HG02938 (cell line): ENCODE measurements at regions not wholly inside any gene's neighbourhood (a gene's known extent, or its start where the extent isn't known, plus 50 kb on each side); places are given as distances from the start of the nearest gene placed in this dataset.

ENCODE experiments used
- ATAC-seq: cut with Tn5 transposase; IDR thresholded peaks from one replicate; pipeline ENCODE4 v1.9.1; 2021; ENCODE audit warnings: mild to moderate bottlenecking, moderate library complexity; ENCODE audit not compliant: unreplicated experiment

- ATAC-seq: no peak
These were observed 74.5 kb upstream of the FRY start for GRCh38 chr13:31956980-31957644.

DNA sequence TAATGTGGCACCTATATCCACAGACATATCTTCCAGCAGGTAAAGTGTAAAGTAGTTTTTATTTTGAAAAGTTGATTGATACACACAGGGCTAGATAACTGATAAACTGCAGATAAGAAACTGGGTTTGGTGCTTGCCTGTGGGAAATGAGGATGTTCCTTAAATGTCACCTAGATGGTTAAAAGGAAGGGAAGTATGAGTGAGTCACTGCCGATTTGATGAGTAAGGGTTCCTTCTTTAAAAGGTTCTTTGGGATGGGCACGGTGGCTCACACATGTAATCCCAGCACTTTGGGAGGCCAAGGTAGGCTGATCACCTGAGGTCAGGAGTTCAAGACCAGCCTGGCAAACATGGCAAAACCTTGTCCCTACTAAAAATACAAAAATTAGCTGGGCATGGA lies 73.8 kb upstream of the FRY start:
- ATAC-seq: no peak

- ATAC-seq: no peak
These were observed 68.7 kb upstream of the FRY start for GRCh38 chr13:31962731-31963370.

DNA sequence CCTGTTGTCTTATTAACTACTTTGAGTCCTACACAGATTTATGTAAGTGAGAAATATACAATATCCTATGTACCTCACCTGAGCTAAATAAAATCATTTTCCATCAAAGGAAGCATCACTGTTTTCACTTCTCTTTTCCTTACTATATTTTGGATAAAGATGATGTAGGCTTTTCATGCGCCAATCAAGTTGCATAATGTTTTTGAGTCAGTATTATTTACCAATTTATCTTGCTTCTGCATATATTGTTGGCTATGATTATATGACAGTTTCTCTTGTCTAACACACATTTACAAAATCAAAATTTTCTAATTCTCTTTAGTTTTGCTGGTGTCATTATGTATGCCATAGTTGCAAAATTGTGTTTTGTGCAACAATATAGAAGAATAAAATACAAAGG lies 67.9 kb upstream of the FRY start:
- no peak for ATAC-seq

GRCh38 chr13:31964168-31964567 lies 67.4 kb upstream of the FRY start:
- no peak for ATAC-seq

- peak; percentile 96 for ATAC-seq
These were observed 66.1 kb upstream of the FRY start for GRCh38 chr13:31965361-31966066.

GRCh38 chr13:31967155-31967554 lies 64.4 kb upstream of the FRY start:
- ATAC-seq: no peak

GRCh38 chr13:31968473-31968872 lies 63.1 kb upstream of the FRY start:
- no peak for ATAC-seq

- no peak for ATAC-seq
These were observed 61.2 kb upstream of the FRY start for GRCh38 chr13:31970231-31970930.

DNA sequence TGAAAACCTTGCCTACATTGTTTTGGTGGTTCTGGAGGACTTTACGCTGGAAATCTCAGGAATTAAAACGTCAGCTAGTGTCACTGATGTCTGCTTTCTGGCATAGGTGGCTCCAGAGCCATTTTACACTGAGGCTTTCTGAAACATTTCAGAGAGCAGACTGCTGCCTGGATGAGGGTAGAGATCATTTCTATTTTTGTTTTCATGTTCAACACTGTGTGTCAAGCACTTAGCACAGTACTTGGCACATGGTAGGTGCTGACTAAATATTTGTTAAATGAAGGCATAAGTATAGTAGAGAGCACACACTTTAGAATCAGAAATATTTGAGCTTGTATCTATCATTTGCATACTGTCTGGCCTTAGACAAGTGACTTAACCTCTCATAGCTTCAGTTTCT lies 59.1 kb upstream of the FRY start:
- ATAC-seq: no peak

GRCh38 chr13:31978021-31978420 lies 53.6 kb upstream of the FRY start:
- ATAC-seq: no peak

DNA sequence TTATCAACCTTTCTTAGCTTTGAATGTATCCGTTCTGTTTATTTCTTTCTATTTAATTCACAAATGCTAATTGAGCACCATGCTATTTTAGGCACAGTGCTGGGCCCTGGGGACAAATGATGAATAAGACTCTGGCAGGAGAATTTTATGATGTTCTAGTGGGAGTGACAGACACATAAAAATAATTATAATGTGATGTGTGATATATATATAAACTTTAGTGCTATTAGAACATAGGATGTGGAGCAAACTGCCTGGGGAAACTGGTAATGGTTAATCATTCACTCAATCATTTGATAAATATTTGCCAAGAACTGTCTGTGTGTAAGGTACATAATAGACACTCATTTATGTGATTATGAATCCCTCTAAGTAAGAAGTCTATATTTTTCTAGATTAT lies 50.7 kb upstream of the FRY start:
- no peak for ATAC-seq
